HuH-7.5 (cell line): ENCODE measurements at regions not wholly inside any gene's neighbourhood (a gene's known extent, or its start where the extent isn't known, plus 50 kb on each side); places are given as distances from the start of the nearest gene placed in this dataset.
"Not testable (repeated sequence)": the region's sequence is repeated elsewhere in the genome, so short reads cannot be mapped to it uniquely, and the experiment has no call there.

Source experiments
- DNase-seq: peaks from one replicate; pipeline ENCODE4 v3.0.0; 2011; ENCODE audit warnings: low spot score

GRCh38 chr7:145105561-145105960 is 269.7 kb upstream of the TPK1 start:
- no peak for DNase-seq

DNA sequence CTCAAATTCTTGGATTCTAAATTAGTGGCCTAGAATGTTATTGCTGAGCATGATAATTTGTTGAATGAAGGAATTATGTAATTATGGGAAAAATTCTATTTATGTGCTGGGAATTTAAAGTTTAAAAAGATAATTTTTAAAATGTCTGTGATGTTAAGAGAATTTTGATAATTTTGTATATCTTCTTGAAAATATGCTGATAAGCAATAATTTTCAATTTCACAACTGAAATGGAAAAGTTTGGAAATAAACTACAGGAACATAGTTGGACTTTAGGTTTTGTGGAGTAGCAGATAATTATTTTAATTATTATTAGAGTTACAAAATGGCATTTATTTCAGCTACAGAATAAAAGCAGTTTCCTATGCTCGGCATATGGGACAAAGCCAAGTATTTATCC is 268.5 kb upstream of the TPK1 start:
- DNase-seq: no peak

GRCh38 chr7:145102199-145102598 is 266.3 kb upstream of the TPK1 start:
- DNase-seq: not testable (repeated sequence)

GRCh38 chr7:145092766-145093165 is 256.9 kb upstream of the TPK1 start:
- no peak for DNase-seq

GRCh38 chr7:145088111-145088745 is 252.4 kb upstream of the TPK1 start:
- DNase-seq: no peak

GRCh38 chr7:145082366-145083161 is 246.7 kb upstream of the TPK1 start:
- DNase-seq: no peak

- no peak for DNase-seq
Observed at GRCh38 chr7:145065473-145065872, 229.6 kb upstream of the TPK1 start.

GRCh38 chr7:145064114-145064513 is 228.3 kb upstream of the TPK1 start:
- DNase-seq: no peak

DNA sequence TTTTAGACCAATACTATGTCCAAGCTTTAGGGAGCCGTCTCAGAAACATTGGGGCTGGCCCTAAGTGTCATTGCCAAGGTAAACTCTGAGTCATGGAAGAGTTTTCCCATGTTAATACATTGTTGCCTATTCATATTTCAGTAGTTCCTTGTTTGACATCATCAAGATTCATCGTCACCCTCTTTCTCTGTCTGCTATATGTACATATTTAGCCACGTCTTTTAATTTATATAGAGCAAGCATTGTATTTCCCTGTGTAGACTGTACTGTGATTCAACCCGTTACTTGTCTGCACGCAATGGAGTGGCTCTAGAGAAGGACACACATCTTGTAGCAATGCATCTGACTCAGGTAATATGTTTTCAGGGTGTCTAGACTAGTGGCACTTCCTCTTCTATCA is 217.9 kb upstream of the TPK1 start:
- no peak for DNase-seq

GRCh38 chr7:145050415-145050814 is 214.6 kb upstream of the TPK1 start:
- DNase-seq: no peak

DNA sequence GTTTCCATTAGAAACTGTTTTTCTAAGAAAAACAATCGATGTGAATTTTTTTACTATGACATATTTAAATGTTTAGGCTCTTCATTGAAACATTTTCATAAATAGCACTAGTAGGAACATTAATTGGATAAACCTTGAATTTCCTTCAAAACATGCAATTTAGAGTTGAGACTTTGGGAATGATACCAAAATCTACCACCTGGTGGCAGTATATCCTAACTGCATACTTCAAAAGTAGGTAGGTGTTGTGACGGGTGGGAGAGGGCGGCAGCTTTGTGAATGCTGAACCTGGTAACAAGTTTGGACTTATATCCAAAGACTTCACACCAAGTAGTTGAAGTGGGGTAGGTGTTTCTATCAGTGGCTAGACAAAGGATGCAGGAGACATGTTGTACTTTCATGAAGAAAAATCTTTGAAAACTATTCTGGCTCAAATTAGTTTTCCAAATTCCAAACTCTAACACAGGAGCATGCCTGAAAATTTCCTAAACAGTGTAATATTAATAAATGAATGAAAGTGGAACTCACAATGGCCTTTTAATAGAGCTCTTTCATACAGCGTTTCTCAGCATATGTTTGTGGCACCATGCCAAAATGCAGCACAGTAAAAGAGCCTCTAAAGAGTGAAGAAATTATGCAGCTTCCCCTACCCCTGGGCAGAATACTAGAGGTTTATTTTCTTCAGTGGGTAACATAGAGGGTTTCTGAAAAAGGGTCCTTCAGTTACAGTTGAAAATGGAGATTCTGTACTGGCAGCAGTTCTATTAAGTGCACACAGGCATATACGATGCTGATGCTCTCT is 201.0 kb upstream of the TPK1 start:
- DNase-seq: no peak

GRCh38 chr7:145031162-145031561 is 195.3 kb upstream of the TPK1 start:
- DNase-seq: no peak

DNA sequence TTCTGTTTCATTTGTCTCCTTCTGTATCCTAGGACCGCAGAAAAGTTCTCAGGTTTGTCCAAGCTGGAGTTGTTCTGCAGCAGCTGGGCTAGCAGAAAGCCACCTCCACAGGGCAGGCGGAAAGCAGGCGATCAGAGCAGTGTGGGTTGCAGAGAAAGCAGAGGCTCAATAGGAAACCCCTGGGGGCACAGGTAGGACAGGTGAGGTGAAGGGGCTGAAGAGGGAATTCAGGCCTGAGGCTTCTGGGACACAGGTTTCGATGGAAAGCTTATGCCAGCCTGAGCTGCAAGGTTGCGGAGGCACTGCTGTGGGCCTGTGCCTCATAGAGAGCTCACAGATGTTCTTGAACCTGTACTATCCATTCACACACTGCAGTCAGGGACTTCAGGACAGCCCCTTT is 194.9 kb upstream of the TPK1 start:
- no peak for DNase-seq

- no peak for DNase-seq
Observed at GRCh38 chr7:145020454-145020853, 184.6 kb upstream of the TPK1 start.

DNA sequence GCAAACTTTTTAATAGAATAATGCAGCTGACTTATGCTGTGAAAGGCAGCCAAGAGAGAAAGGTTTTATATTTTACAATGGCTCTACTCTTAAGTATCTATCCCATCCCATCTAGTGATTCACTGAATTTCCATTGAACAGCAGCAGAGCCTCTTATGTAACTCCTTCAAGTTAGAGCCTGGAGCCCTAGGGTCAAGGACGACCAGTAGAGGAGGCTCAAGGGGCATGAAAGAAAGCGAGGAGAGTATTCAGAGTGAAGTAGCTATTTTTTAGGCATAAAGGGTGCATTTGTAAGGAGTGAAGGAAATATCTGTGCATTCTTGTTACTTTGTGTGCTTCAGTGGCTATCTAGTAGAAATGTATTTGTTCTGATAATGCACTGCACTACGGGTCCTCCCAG is 180.2 kb upstream of the TPK1 start:
- no peak for DNase-seq

- no peak for DNase-seq
Observed at GRCh38 chr7:145009876-145010275, 174.0 kb upstream of the TPK1 start.

GRCh38 chr7:145005601-145006000 is 169.7 kb upstream of the TPK1 start:
- no peak for DNase-seq

- no peak for DNase-seq
Observed at GRCh38 chr7:144997512-144997911, 161.7 kb upstream of the TPK1 start.

GRCh38 chr7:144995495-144995894 is 159.6 kb upstream of the TPK1 start:
- DNase-seq: no peak

DNA sequence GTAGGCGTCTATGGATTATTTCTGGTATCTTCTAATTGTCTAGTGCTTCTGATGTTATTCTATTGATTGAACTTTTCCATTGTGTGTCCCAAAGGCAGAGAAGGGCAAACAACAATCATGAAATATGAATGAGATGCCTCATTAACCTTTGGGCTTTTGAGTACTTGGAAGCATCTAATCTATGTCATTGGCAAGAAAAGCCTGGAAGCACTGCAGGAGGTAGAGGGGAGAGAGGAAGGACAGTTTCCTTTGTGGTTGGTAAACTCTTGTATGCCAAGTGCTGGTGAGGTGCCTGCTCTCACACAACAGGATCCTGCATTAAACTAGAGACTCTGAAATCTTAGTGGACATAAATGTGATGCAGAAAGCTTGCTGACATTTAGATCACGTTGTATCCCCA is 155.2 kb upstream of the TPK1 start:
- no peak for DNase-seq

GRCh38 chr7:144987686-144988085 is 151.8 kb upstream of the TPK1 start:
- no peak for DNase-seq

DNA sequence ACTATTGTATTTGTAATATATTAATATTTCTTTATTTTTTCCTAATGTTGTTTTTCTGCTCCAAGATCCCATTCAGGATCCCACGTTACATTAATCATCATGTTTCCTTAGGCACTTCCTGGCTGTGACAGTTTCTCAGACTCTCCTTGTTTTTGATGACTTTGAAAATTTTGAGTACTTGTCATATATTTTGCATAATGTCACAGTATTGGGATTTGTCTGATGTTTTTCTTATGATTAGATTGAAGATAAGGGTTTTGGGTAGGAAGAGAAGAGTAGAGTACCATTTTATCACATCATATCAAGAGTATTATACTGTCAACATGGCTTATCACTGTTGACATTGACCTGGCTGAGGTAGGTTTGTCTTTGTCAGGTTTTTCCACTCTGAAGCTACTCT is 146.3 kb upstream of the TPK1 start:
- DNase-seq: no peak

- DNase-seq: no peak
Observed at GRCh38 chr7:144975882-144976281, 140.0 kb upstream of the TPK1 start.
